HepG2 (cell line): ENCODE measurements at regions not wholly inside any gene's neighbourhood (a gene's known extent, or its start where the extent isn't known, plus 50 kb on each side); places are given as distances from the start of the nearest gene placed in this dataset.

ENCODE experiments used
- ATM ChIP-seq: fragments of 450-650 bp; IDR thresholded peaks from 2 replicates; pipeline ENCODE4 v1.7.1; 2017; ENCODE audit warnings: mild to moderate bottlenecking, borderline replicate concordance
- CBX5 ChIP-seq: sonication (generic); formaldehyde crosslinking; IDR thresholded peaks from 2 replicates; pipeline ENCODE4 v1.4.0; 2020; ENCODE audit warnings: missing genetic modification reagents, borderline replicate concordance
- GATAD2A ChIP-seq: IDR thresholded peaks from 2 replicates; pipeline ENCODE4 v1.6.1; 2016
- HMG20B ChIP-seq: conservative IDR thresholded peaks from 2 replicates; pipeline ENCODE4 v1.6.1; 2016; ENCODE audit warnings: missing genetic modification reagents, missing compliant biosample characterization
- HNRNPUL1 ChIP-seq: fragments of 200-400 bp; formaldehyde crosslinking; IDR thresholded peaks from 2 replicates; pipeline ENCODE4 v1.6.1; 2017; ENCODE audit warnings: low read depth, mild to moderate bottlenecking, low read length, moderate library complexity
- IRF2 ChIP-seq: IDR thresholded peaks from 2 replicates; pipeline ENCODE4 v1.6.1; 2018; ENCODE audit warnings: missing genetic modification reagents, missing compliant biosample characterization
- KLF12 ChIP-seq: sonication (generic); formaldehyde crosslinking; IDR thresholded peaks from 2 replicates; pipeline ENCODE4 v1.4.0; 2020; ENCODE audit warnings: missing genetic modification reagents, borderline replicate concordance
- NR2F6 ChIP-seq, 2 experiments: IDR thresholded peaks; 2 replicates each; pipeline ENCODE4 v1.6.1; 2016; ENCODE audit warnings: antibody characterized with exemption in 1 of 2, mild to moderate bottlenecking in 1 of 2
- SIN3A ChIP-seq: IDR thresholded peaks from 2 replicates; pipeline ENCODE4 v1.6.1; 2011; ENCODE audit warnings: low read depth, mild to moderate bottlenecking, control low read depth, low read length, borderline replicate concordance
- SMAD1 ChIP-seq: sonication (generic); formaldehyde crosslinking; IDR thresholded peaks from 2 replicates; pipeline ENCODE4 v1.4.0; 2020; ENCODE audit warnings: missing genetic modification reagents, low read depth, mild to moderate bottlenecking, borderline replicate concordance
- SRY ChIP-seq: sonication (generic); formaldehyde crosslinking; IDR thresholded peaks from 2 replicates; pipeline ENCODE4 v1.8.0; 2022; ENCODE audit warnings: mild to moderate bottlenecking, missing genetic modification reagents
- SUZ12 ChIP-seq: fragments of 150-350 bp; IDR thresholded peaks from 2 replicates; pipeline ENCODE4 v1.6.1; 2014; ENCODE audit warnings: low read depth, low read length
- TCF7 ChIP-seq: sonication (generic); IDR thresholded peaks from 2 replicates; pipeline ENCODE4 v1.6.1; 2016; ENCODE audit warnings: antibody characterized with exemption, low read depth
- ZFY ChIP-seq: sonication (generic); formaldehyde crosslinking; IDR thresholded peaks from 2 replicates; pipeline ENCODE4 v1.4.0; 2020; ENCODE audit warnings: missing genetic modification reagents
- ZNF256 ChIP-seq: sonication (generic); formaldehyde crosslinking; conservative IDR thresholded peaks from 2 replicates; pipeline ENCODE4 v1.4.0; 2020; ENCODE audit warnings: missing genetic modification reagents
- ZNF264 ChIP-seq: sonication (generic); formaldehyde crosslinking; IDR thresholded peaks from 2 replicates; pipeline ENCODE4 v1.4.0; 2020; ENCODE audit warnings: missing genetic modification reagents
- ZNF530 ChIP-seq: sonication (generic); formaldehyde crosslinking; IDR thresholded peaks from 2 replicates; pipeline ENCODE4 v1.5.0; 2020; ENCODE audit warnings: low read depth, mild to moderate bottlenecking, missing genetic modification reagents
- TF ChIP-seq, protein P1 (sequence below): sonication (generic); formaldehyde crosslinking; conservative IDR thresholded peaks from 2 replicates; pipeline ENCODE4 v1.4.0; 2020; ENCODE audit warnings: missing genetic modification reagents
- TF ChIP-seq, protein P2 (sequence below): sonication (generic); formaldehyde crosslinking; IDR thresholded peaks from 2 replicates; pipeline ENCODE4 v1.5.0; 2020; ENCODE audit warnings: mild to moderate bottlenecking, missing genetic modification reagents
- TF ChIP-seq, protein P3 (sequence below): sonication (generic); formaldehyde crosslinking; IDR thresholded peaks from 2 replicates; pipeline ENCODE4 v1.4.0; 2020; ENCODE audit warnings: mild to moderate bottlenecking, missing genetic modification reagents
- TF ChIP-seq, protein P4 (sequence below): sonication (generic); formaldehyde crosslinking; IDR thresholded peaks from 2 replicates; pipeline ENCODE4 v1.4.0; 2020; ENCODE audit warnings: missing genetic modification reagents

DNA sequence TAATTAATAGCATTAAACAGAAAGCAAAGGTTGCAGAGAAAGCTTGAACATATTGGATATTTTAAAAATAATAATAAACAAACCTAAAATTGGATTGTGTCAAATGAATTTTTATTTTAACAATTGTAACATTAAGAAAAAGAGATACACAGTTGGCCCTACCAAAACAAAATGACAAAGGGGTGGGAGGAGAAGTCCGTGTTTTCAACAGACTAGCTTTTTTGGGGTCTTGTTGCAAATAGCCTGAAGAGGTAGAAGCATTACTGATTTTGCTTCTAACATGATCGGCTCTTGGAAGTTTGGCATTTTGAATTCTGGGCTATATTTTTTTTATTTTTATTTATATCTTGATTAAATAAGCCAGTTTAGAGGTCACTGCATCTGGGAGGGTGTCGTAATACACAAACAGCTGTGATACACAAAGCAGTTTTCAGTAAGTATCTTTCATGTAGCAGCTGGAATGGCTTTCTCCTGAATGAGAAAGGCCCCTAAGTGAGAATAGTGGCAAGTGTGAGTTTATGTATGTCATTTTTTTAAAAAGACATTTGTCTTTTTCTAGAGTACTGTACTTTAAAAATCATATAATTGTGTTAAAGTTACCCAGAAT lies 85.5 kb upstream of the ZNF217 start (continued):
- TF ChIP-seq, protein P1, sequence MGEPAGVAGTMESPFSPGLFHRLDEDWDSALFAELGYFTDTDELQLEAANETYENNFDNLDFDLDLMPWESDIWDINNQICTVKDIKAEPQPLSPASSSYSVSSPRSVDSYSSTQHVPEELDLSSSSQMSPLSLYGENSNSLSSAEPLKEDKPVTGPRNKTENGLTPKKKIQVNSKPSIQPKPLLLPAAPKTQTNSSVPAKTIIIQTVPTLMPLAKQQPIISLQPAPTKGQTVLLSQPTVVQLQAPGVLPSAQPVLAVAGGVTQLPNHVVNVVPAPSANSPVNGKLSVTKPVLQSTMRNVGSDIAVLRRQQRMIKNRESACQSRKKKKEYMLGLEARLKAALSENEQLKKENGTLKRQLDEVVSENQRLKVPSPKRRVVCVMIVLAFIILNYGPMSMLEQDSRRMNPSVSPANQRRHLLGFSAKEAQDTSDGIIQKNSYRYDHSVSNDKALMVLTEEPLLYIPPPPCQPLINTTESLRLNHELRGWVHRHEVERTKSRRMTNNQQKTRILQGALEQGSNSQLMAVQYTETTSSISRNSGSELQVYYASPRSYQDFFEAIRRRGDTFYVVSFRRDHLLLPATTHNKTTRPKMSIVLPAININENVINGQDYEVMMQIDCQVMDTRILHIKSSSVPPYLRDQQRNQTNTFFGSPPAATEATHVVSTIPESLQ (CRISPR knock-in tag): no peak
- TF ChIP-seq ZFY (CRISPR knock-in tag) (no peak), IRF2 (no peak), ZNF264 (no peak), SRY (CRISPR knock-in tag) (no peak), NR2F6 (IDR thresholded peaks at IDR 0.05) (peak; percentile 41; the same call in 1 of the 2 replicates), NR2F6 (CRISPR knock-in tag; IDR thresholded peaks at IDR 0.05) (peak; percentile 68), SMAD1 (CRISPR knock-in tag) (no peak), TCF7 (no peak), SUZ12 (no peak), GATAD2A (CRISPR knock-in tag) (peak; percentile 69; the same call in 1 of the 2 replicates), CBX5 (CRISPR knock-in tag) (no peak), ZNF530 (CRISPR knock-in tag) (no peak), HMG20B (CRISPR knock-in tag) (no peak), ATM (no peak), KLF12 (CRISPR knock-in tag) (no peak), HNRNPUL1 (no peak), ZNF256 (CRISPR knock-in tag) (no peak), SIN3A (0 out of 2 replicates have a peak, but pooled peaks have one; percentile 30)
- TF ChIP-seq, protein P2, sequence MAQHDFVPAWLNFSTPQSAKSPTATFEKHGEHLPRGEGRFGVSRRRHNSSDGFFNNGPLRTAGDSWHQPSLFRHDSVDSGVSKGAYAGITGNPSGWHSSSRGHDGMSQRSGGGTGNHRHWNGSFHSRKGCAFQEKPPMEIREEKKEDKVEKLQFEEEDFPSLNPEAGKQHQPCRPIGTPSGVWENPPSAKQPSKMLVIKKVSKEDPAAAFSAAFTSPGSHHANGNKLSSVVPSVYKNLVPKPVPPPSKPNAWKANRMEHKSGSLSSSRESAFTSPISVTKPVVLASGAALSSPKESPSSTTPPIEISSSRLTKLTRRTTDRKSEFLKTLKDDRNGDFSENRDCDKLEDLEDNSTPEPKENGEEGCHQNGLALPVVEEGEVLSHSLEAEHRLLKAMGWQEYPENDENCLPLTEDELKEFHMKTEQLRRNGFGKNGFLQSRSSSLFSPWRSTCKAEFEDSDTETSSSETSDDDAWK (CRISPR knock-in tag): no peak
- TF ChIP-seq, protein P3, sequence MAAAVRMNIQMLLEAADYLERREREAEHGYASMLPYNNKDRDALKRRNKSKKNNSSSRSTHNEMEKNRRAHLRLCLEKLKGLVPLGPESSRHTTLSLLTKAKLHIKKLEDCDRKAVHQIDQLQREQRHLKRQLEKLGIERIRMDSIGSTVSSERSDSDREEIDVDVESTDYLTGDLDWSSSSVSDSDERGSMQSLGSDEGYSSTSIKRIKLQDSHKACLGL: no peak
- TF ChIP-seq, protein P4, sequence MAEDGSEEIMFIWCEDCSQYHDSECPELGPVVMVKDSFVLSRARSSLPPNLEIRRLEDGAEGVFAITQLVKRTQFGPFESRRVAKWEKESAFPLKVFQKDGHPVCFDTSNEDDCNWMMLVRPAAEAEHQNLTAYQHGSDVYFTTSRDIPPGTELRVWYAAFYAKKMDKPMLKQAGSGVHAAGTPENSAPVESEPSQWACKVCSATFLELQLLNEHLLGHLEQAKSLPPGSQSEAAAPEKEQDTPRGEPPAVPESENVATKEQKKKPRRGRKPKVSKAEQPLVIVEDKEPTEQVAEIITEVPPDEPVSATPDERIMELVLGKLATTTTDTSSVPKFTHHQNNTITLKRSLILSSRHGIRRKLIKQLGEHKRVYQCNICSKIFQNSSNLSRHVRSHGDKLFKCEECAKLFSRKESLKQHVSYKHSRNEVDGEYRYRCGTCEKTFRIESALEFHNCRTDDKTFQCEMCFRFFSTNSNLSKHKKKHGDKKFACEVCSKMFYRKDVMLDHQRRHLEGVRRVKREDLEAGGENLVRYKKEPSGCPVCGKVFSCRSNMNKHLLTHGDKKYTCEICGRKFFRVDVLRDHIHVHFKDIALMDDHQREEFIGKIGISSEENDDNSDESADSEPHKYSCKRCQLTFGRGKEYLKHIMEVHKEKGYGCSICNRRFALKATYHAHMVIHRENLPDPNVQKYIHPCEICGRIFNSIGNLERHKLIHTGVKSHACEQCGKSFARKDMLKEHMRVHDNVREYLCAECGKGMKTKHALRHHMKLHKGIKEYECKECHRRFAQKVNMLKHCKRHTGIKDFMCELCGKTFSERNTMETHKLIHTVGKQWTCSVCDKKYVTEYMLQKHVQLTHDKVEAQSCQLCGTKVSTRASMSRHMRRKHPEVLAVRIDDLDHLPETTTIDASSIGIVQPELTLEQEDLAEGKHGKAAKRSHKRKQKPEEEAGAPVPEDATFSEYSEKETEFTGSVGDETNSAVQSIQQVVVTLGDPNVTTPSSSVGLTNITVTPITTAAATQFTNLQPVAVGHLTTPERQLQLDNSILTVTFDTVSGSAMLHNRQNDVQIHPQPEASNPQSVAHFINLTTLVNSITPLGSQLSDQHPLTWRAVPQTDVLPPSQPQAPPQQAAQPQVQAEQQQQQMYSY (CRISPR knock-in tag): no peak
